SK-N-SH treated with all-trans-retinoic acid at 6 μM for 48 hours (cell line): ENCODE measurements at regions not wholly inside any gene's neighbourhood (a gene's known extent, or its start where the extent isn't known, plus 50 kb on each side); places are given as distances from the start of the nearest gene placed in this dataset.

Source experiments
- ATAC-seq: fragments of 200-7000 bp; cut with Tn5 transposase; 3 replicates; pipeline ENCODE4 v1.9.1; 2020; ENCODE audit warnings: mild to moderate bottlenecking, moderate library complexity
- ARNTL ChIP-seq: fragments of 450-650 bp; formaldehyde crosslinking; IDR thresholded peaks from 2 replicates; pipeline ENCODE4 v1.5.0; 2020; ENCODE audit warnings: low read depth, mild to moderate bottlenecking, moderate library complexity, borderline replicate concordance
- BACH2 ChIP-seq: fragments of 250-450 bp; sonication (Bioruptor Pico); IDR thresholded peaks from 2 replicates; pipeline ENCODE4 v1.9.0; 2021; ENCODE audit warnings: mild to moderate bottlenecking, borderline replicate concordance
- CREB5 ChIP-seq: fragments of 250-450 bp; sonication (Bioruptor Pico); IDR thresholded peaks from 2 replicates; pipeline ENCODE4 v1.5.1; 2020; ENCODE audit warnings: low read depth, mild to moderate bottlenecking, moderate library complexity
- CSDC2 ChIP-seq: fragments of 250-450 bp; sonication (Bioruptor Pico); IDR thresholded peaks from 2 replicates; pipeline ENCODE4 v1.5.0; 2020; ENCODE audit warnings: mild to moderate bottlenecking, moderate library complexity
- ESRRG ChIP-seq: fragments of 250-450 bp; sonication (Bioruptor Pico); IDR thresholded peaks from 2 replicates; pipeline ENCODE4 v1.6.1; 2021; ENCODE audit warnings: mild to moderate bottlenecking
- GLIS3 ChIP-seq: fragments of 250-450 bp; sonication (Bioruptor Pico); IDR thresholded peaks from 2 replicates; pipeline ENCODE4 v1.5.0; 2020; ENCODE audit warnings: mild to moderate bottlenecking, moderate library complexity
- ISL1 ChIP-seq: fragments of 250-450 bp; sonication (Bioruptor Pico); IDR thresholded peaks from 2 replicates; pipeline ENCODE4 v2.1.2; 2022; ENCODE audit warnings: mild to moderate bottlenecking, moderate library complexity
- OSR1 ChIP-seq: fragments of 250-450 bp; sonication (Bioruptor Pico); IDR thresholded peaks from 2 replicates; pipeline ENCODE4 v1.8.0; 2022; ENCODE audit warnings: moderate library complexity, mild to moderate bottlenecking, inconsistent platforms
- PPARA ChIP-seq: fragments of 250-450 bp; sonication (Bioruptor Pico); IDR thresholded peaks from 2 replicates; pipeline ENCODE4 v1.5.0; 2020; ENCODE audit warnings: mild to moderate bottlenecking, borderline replicate concordance
- RARB ChIP-seq: fragments of 250-450 bp; sonication (Bioruptor Pico); IDR thresholded peaks from 2 replicates; pipeline ENCODE4 v1.8.0; 2021; ENCODE audit warnings: mild to moderate bottlenecking, moderate library complexity
- SNAI2 ChIP-seq: fragments of 250-450 bp; sonication (Bioruptor Pico); IDR thresholded peaks from 2 replicates; pipeline ENCODE4 v1.5.0; 2020; ENCODE audit warnings: mild to moderate bottlenecking, moderate library complexity
- TCF4 ChIP-seq: fragments of 250-450 bp; sonication (Bioruptor Pico); IDR thresholded peaks from 2 replicates; pipeline ENCODE4 v1.8.0; 2021; ENCODE audit warnings: mild to moderate bottlenecking, moderate library complexity, borderline replicate concordance
- TOX ChIP-seq: fragments of 250-450 bp; sonication (Bioruptor Pico); IDR thresholded peaks from 2 replicates; pipeline ENCODE4 v1.8.0; 2021; ENCODE audit warnings: mild to moderate bottlenecking, moderate library complexity, borderline replicate concordance
- ZC3H10 ChIP-seq: fragments of 250-450 bp; sonication (Bioruptor Pico); IDR thresholded peaks from 2 replicates; pipeline ENCODE4 v1.5.1; 2021; ENCODE audit warnings: mild to moderate bottlenecking, moderate library complexity
- ZFP3 ChIP-seq: fragments of 250-450 bp; sonication (Bioruptor Pico); IDR thresholded peaks from 2 replicates; pipeline ENCODE4 v1.5.0; 2020; ENCODE audit warnings: mild to moderate bottlenecking, moderate library complexity
- ZFP30 ChIP-seq: fragments of 450-650 bp; formaldehyde crosslinking; IDR thresholded peaks from 2 replicates; pipeline ENCODE4 v1.5.0; 2022; ENCODE audit warnings: mild to moderate bottlenecking, moderate library complexity
- ZNF565 ChIP-seq: fragments of 450-650 bp; formaldehyde crosslinking; conservative IDR thresholded peaks from 2 replicates; pipeline ENCODE4 v1.5.0; 2020; ENCODE audit warnings: low read depth, mild to moderate bottlenecking, moderate library complexity
- ZNF70 ChIP-seq: fragments of 450-650 bp; formaldehyde crosslinking; IDR thresholded peaks from 2 replicates; pipeline ENCODE4 v1.5.0; 2020; ENCODE audit warnings: mild to moderate bottlenecking, moderate library complexity
- ZNF8 ChIP-seq: fragments of 450-650 bp; formaldehyde crosslinking; IDR thresholded peaks from 2 replicates; pipeline ENCODE4 v1.5.0; 2020; ENCODE audit warnings: mild to moderate bottlenecking, moderate library complexity
- TF ChIP-seq, protein P1 (sequence below): fragments of 250-450 bp; sonication (Bioruptor Pico); IDR thresholded peaks from 2 replicates; pipeline ENCODE4 v1.8.0; 2020; ENCODE audit warnings: mild to moderate bottlenecking, moderate library complexity, borderline replicate concordance
- TF ChIP-seq, protein P2 (sequence below): fragments of 250-450 bp; sonication (Bioruptor Pico); IDR thresholded peaks from 2 replicates; pipeline ENCODE4 v1.5.1; 2021; ENCODE audit warnings: mild to moderate bottlenecking, moderate library complexity
- TF ChIP-seq, protein P3 (sequence below): fragments of 250-450 bp; sonication (Bioruptor Pico); IDR thresholded peaks from 2 replicates; pipeline ENCODE4 v1.5.0; 2020; ENCODE audit warnings: mild to moderate bottlenecking, moderate library complexity
- TF ChIP-seq, protein P4 (sequence below): fragments of 250-450 bp; sonication (Bioruptor Pico); IDR thresholded peaks from 2 replicates; pipeline ENCODE4 v1.8.0; 2021; ENCODE audit warnings: low read depth, mild to moderate bottlenecking, moderate library complexity, borderline replicate concordance

DNA sequence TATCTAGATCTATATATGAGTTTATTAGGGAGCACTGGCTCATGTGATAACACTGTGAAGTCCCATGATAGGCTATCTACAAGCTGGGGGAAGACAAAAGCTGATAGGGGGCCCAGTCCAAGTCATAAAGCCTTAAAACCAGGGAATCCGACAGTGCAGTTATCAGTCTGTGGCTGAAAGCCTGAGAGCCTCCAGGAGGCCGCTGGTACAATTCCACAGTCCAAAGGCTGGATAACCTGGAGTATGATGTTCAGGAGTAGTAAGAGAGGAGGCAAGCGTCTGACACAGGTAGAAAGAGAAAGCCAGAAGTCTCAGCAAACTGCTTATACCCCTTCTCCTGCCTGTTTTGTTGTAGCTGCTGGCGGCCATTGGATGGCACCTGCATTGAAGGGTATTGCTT, 177.6 kb upstream of the SPRY1 start:
- no peak for ATAC-seq
- TF ChIP-seq ZFP30 (CRISPR knock-in tag) (no peak), GLIS3 (CRISPR knock-in tag) (no peak), ARNTL (no peak), ZNF70 (CRISPR knock-in tag) (no peak), CREB5 (CRISPR knock-in tag) (no peak), ZFP3 (no peak), ESRRG (CRISPR knock-in tag) (no peak), RARB (no peak), TCF4 (CRISPR knock-in tag) (no peak), ISL1 (no peak), OSR1 (CRISPR knock-in tag) (no peak), TOX (CRISPR knock-in tag) (no peak), PPARA (no peak), SNAI2 (CRISPR knock-in tag) (no peak), ZNF565 (CRISPR knock-in tag) (no peak), ZC3H10 (no peak), BACH2 (CRISPR knock-in tag) (no peak)
- TF ChIP-seq, protein P1, sequence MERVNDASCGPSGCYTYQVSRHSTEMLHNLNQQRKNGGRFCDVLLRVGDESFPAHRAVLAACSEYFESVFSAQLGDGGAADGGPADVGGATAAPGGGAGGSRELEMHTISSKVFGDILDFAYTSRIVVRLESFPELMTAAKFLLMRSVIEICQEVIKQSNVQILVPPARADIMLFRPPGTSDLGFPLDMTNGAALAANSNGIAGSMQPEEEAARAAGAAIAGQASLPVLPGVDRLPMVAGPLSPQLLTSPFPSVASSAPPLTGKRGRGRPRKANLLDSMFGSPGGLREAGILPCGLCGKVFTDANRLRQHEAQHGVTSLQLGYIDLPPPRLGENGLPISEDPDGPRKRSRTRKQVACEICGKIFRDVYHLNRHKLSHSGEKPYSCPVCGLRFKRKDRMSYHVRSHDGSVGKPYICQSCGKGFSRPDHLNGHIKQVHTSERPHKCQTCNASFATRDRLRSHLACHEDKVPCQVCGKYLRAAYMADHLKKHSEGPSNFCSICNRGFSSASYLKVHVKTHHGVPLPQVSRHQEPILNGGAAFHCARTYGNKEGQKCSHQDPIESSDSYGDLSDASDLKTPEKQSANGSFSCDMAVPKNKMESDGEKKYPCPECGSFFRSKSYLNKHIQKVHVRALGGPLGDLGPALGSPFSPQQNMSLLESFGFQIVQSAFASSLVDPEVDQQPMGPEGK (CRISPR knock-in tag): no peak
- TF ChIP-seq, protein P2, sequence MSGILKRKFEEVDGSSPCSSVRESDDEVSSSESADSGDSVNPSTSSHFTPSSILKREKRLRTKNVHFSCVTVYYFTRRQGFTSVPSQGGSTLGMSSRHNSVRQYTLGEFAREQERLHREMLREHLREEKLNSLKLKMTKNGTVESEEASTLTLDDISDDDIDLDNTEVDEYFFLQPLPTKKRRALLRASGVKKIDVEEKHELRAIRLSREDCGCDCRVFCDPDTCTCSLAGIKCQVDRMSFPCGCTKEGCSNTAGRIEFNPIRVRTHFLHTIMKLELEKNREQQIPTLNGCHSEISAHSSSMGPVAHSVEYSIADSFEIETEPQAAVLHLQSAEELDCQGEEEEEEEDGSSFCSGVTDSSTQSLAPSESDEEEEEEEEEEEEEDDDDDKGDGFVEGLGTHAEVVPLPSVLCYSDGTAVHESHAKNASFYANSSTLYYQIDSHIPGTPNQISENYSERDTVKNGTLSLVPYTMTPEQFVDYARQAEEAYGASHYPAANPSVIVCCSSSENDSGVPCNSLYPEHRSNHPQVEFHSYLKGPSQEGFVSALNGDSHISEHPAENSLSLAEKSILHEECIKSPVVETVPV: no peak
- TF ChIP-seq, protein P3, sequence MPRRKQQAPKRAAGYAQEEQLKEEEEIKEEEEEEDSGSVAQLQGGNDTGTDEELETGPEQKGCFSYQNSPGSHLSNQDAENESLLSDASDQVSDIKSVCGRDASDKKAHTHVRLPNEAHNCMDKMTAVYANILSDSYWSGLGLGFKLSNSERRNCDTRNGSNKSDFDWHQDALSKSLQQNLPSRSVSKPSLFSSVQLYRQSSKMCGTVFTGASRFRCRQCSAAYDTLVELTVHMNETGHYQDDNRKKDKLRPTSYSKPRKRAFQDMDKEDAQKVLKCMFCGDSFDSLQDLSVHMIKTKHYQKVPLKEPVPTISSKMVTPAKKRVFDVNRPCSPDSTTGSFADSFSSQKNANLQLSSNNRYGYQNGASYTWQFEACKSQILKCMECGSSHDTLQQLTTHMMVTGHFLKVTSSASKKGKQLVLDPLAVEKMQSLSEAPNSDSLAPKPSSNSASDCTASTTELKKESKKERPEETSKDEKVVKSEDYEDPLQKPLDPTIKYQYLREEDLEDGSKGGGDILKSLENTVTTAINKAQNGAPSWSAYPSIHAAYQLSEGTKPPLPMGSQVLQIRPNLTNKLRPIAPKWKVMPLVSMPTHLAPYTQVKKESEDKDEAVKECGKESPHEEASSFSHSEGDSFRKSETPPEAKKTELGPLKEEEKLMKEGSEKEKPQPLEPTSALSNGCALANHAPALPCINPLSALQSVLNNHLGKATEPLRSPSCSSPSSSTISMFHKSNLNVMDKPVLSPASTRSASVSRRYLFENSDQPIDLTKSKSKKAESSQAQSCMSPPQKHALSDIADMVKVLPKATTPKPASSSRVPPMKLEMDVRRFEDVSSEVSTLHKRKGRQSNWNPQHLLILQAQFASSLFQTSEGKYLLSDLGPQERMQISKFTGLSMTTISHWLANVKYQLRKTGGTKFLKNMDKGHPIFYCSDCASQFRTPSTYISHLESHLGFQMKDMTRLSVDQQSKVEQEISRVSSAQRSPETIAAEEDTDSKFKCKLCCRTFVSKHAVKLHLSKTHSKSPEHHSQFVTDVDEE: no peak

DNA sequence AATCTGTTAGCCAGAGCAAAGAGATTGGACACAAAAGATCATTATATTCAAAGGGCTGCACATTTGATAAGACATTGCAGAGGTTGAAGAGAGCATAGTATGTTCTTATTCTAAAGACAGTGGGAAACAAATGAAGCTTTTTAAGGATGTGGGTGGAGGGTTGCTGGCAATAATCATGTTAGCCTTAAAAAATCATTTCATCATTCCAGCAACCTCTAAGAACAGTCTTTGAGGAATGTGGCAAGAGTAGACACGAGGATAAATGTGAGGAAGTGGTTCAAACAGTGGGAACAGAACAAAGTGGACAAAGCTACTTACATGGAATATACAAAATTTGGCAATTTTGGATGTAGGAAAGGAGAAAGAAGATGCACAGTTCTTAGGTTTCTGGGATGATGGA, 167.3 kb upstream of the SPRY1 start:
- ATAC-seq: no peak
- no peak for TF ChIP-seq ZNF8 (CRISPR knock-in tag)
- TF ChIP-seq, protein P2: no peak
- no peak for TF ChIP-seq BACH2 (CRISPR knock-in tag)
- no peak for TF ChIP-seq ZNF565 (CRISPR knock-in tag)
- no peak for TF ChIP-seq CREB5 (CRISPR knock-in tag)
- TF ChIP-seq ESRRG (CRISPR knock-in tag): no peak
- TF ChIP-seq CSDC2: no peak
- TF ChIP-seq PPARA: no peak
- no peak for TF ChIP-seq ZFP30 (CRISPR knock-in tag)
- no peak for TF ChIP-seq ISL1
- TF ChIP-seq ZC3H10: no peak
- TF ChIP-seq OSR1 (CRISPR knock-in tag): no peak
- TF ChIP-seq, protein P4, sequence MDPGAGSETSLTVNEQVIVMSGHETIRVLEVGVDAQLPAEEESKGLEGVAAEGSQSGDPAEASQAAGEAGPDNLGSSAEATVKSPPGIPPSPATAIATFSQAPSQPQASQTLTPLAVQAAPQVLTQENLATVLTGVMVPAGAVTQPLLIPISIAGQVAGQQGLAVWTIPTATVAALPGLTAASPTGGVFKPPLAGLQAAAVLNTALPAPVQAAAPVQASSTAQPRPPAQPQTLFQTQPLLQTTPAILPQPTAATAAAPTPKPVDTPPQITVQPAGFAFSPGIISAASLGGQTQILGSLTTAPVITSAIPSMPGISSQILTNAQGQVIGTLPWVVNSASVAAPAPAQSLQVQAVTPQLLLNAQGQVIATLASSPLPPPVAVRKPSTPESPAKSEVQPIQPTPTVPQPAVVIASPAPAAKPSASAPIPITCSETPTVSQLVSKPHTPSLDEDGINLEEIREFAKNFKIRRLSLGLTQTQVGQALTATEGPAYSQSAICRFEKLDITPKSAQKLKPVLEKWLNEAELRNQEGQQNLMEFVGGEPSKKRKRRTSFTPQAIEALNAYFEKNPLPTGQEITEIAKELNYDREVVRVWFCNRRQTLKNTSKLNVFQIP (CRISPR knock-in tag): no peak
- TF ChIP-seq TOX (CRISPR knock-in tag): no peak
- no peak for TF ChIP-seq ARNTL
- TF ChIP-seq ZFP3: no peak
